IMR-90 (cell line): ENCODE measurements at regions not wholly inside any gene's neighbourhood (a gene's known extent, or its start where the extent isn't known, plus 50 kb on each side); places are given as distances from the start of the nearest gene placed in this dataset.

Source experiments
- ATAC-seq: fragments of 200-7000 bp; cut with Tn5 transposase; 2 replicates; pipeline ENCODE4 v1.9.1; 2020; ENCODE audit warnings: low read depth, mild to moderate bottlenecking, moderate library complexity
- BruUV-seq: library from RNA; stranded (reverse); fragments of 400-500 nt; replicated peaks from 2 replicates; lab custom pipeline; 2021; lab: Mats Ljungman, UMichigan
- CTCF ChIA-PET: fragments of 300-600 bp; formaldehyde crosslinking; extraction: SDS; loops from one replicate; lab custom pipeline; 2021; ENCODE audit warnings: antibody characterized with exemption; lab: Yijun Ruan, JAX
- POLR2A ChIA-PET: fragments of 300-600 bp; sonication (Branson Sonifier 250); formaldehyde crosslinking; loops from one replicate; lab custom pipeline; 2022; ENCODE audit warnings: antibody characterized with exemption; ENCODE audit not compliant: unreplicated experiment; lab: Charles Lee
- DNase-seq: peaks from one replicate; pipeline ENCODE4 v3.0.0; 2013
- H2AFZ ChIP-seq: replicated peaks from 2 replicates; pipeline ENCODE3; 2013; ENCODE audit warnings: low read length, mild to moderate bottlenecking; ENCODE audit not compliant: poor library complexity
- H2AK5ac ChIP-seq: 2 replicates; pipeline ENCODE4 v1.6.1; 2013; ENCODE audit warnings: low read depth, low read length, inconsistent platforms
- H2AK9ac ChIP-seq: replicated peaks from 2 replicates; pipeline ENCODE3; 2013; ENCODE audit warnings: mild to moderate bottlenecking, low read depth, low read length, moderate library complexity; ENCODE audit not compliant: poor library complexity
- H2BK120ac ChIP-seq: 2 replicates; pipeline ENCODE4 v1.6.1; 2013; ENCODE audit warnings: low read depth, low read length, inconsistent platforms
- H2BK15ac ChIP-seq: 3 replicates; pipeline ENCODE4 v1.6.1; 2013; ENCODE audit warnings: low read depth, low read length, inconsistent platforms
- H2BK20ac ChIP-seq: 2 replicates; pipeline ENCODE4 v1.6.1; 2013; ENCODE audit warnings: low read depth, mild to moderate bottlenecking, inconsistent platforms, low read length, moderate library complexity
- H2BK5ac ChIP-seq: 2 replicates; pipeline ENCODE4 v1.6.1; 2013; ENCODE audit warnings: mild to moderate bottlenecking, low read depth, low read length, inconsistent platforms; ENCODE audit not compliant: poor library complexity, severe bottlenecking
- H3K14ac ChIP-seq: replicated peaks from 2 replicates; pipeline ENCODE4 v1.6.1; 2013; ENCODE audit warnings: low read depth, low read length, inconsistent platforms
- H3K18ac ChIP-seq: 2 replicates; pipeline ENCODE4 v1.6.1; 2013; ENCODE audit warnings: low read depth, low read length, control low read depth
- H3K23ac ChIP-seq: 2 replicates; pipeline ENCODE4 v1.6.1; 2013; ENCODE audit warnings: low read depth, low read length, inconsistent platforms
- H3K27ac ChIP-seq: 2 replicates; pipeline ENCODE4 v1.5.1; 2013; ENCODE audit warnings: mild to moderate bottlenecking, control low read depth, low read length; ENCODE audit not compliant: insufficient read depth
- H3K27me3 ChIP-seq: 2 replicates; pipeline ENCODE4 v1.6.1; 2013; ENCODE audit warnings: low read length; ENCODE audit not compliant: control insufficient read depth, insufficient read depth
- H3K36me3 ChIP-seq: 2 replicates; pipeline ENCODE4 v1.6.1; 2013; ENCODE audit warnings: low read length, mixed read lengths; ENCODE audit not compliant: control insufficient read depth, insufficient read depth
- H3K4ac ChIP-seq: 2 replicates; pipeline ENCODE4 v1.6.1; 2013; ENCODE audit warnings: low read depth, low read length, inconsistent platforms
- H3K4me1 ChIP-seq: 2 replicates; pipeline ENCODE4 v1.6.1; 2013; ENCODE audit warnings: low read length, mixed read lengths; ENCODE audit not compliant: control insufficient read depth, insufficient read depth
- H3K4me2 ChIP-seq: 2 replicates; pipeline ENCODE4 v1.6.1; 2013; ENCODE audit warnings: low read depth, mild to moderate bottlenecking, control low read depth, low read length, moderate library complexity
- H3K4me3 ChIP-seq: 2 replicates; pipeline ENCODE4 v1.5.1; 2013; ENCODE audit warnings: low read depth, mild to moderate bottlenecking, control low read depth, low read length, moderate library complexity; ENCODE audit not compliant: insufficient read depth
- H3K56ac ChIP-seq: 2 replicates; pipeline ENCODE4 v1.6.1; 2013; ENCODE audit warnings: low read length, inconsistent platforms; ENCODE audit not compliant: insufficient read depth; ENCODE audit errors: extremely low read depth
- H3K79me1 ChIP-seq, 2 experiments: 2 replicates each; pipeline ENCODE4 v1.6.1; 2013; ENCODE audit warnings: low read length in 2 of 2, inconsistent platforms in 1 of 2, low read depth in 1 of 2
- H3K9ac ChIP-seq: 2 replicates; pipeline ENCODE4 v1.6.1; 2013; ENCODE audit warnings: low read depth, low read length, control low read depth
- H3K9me1 ChIP-seq: 2 replicates; pipeline ENCODE4 v1.6.1; 2013; ENCODE audit warnings: low read length, inconsistent platforms; ENCODE audit not compliant: insufficient read depth
- H3K9me3 ChIP-seq: 2 replicates; pipeline ENCODE4 v1.6.1; 2013; ENCODE audit warnings: low read length; ENCODE audit not compliant: control insufficient read depth, insufficient read depth
- H4K20me1 ChIP-seq: 2 replicates; pipeline ENCODE4 v1.6.1; 2013; ENCODE audit warnings: low read length, inconsistent platforms; ENCODE audit not compliant: insufficient read depth
- H4K5ac ChIP-seq: 2 replicates; pipeline ENCODE4 v1.6.1; 2013; ENCODE audit warnings: mild to moderate bottlenecking, low read depth, low read length, control low read depth
- H4K8ac ChIP-seq, 2 experiments: 2 replicates each; pipeline ENCODE4 v1.6.1; 2013; ENCODE audit warnings: low read depth in 2 of 2, low read length in 2 of 2, control low read depth in 1 of 2, inconsistent platforms in 1 of 2
- H4K91ac ChIP-seq: 2 replicates; pipeline ENCODE4 v1.6.1; 2013; ENCODE audit warnings: low read depth, low read length, inconsistent platforms; ENCODE audit not compliant: insufficient read depth
- FOS ChIP-seq: fragments of 150-350 bp; IDR thresholded peaks from 2 replicates; pipeline ENCODE4 v1.6.1; 2016; ENCODE audit warnings: low read depth, low read length
- NFE2L2 ChIP-seq: fragments of 150-350 bp; IDR thresholded peaks from 2 replicates; pipeline ENCODE4 v1.6.1; 2016; ENCODE audit warnings: low read depth, mild to moderate bottlenecking, low read length
- RAD21 ChIP-seq: IDR thresholded peaks from 2 replicates; pipeline ENCODE4 v1.6.1; 2012; ENCODE audit warnings: low read length, improper control_type of control experiment
- RFX5 ChIP-seq: IDR thresholded peaks from 2 replicates; pipeline ENCODE4 v1.8.0; 2012; ENCODE audit warnings: low read depth, mild to moderate bottlenecking, low read length, moderate library complexity
- WGBS, 2 experiments: methylation state at CpG; one replicate each; pipeline versions ENCODE4 v1.1.5 to v1.1.7; 2013; ENCODE audit warnings: missing lambda C conversion rate in 2 of 2; ENCODE audit not compliant: insufficient read length in 1 of 2; ENCODE audit errors: extremely low coverage in 2 of 2; 5-methylcytosine and 5-hydroxymethylcytosine counted together
- dilution Hi-C: fragments of 300-500 bp; cut with HindIII; formaldehyde crosslinking; loops from one replicate; pipeline ENCODE4 v1.14.3; 2018; ENCODE audit warnings: low sequenced_read_pairs; ENCODE audit not compliant: unreplicated experiment
- in situ Hi-C: fragments of 300-500 bp; cut with MboI; formaldehyde crosslinking; loops from 3 replicates; pipeline ENCODE4 v1.14.3; 2019; ENCODE audit warnings: low sequenced_read_pairs, inconsistent platforms, mixed read lengths
- intact Hi-C: fragments of 100-400 bp; cut with micrococcal nuclease; formaldehyde crosslinking; loops from 2 replicates; pipeline ENCODE4 v1.10.0; 2022
- TF ChIP-seq, protein P1 (sequence below): conservative IDR thresholded peaks from 2 replicates; pipeline ENCODE4 v1.5.1; 2012; ENCODE audit warnings: mild to moderate bottlenecking, low read depth, low read length, improper control_type of control experiment
- TF ChIP-seq, protein P2 (sequence below): fragments of 150-350 bp; IDR thresholded peaks from 2 replicates; pipeline ENCODE4 v1.6.1; 2016; ENCODE audit warnings: low read depth, mild to moderate bottlenecking, low read length, moderate library complexity, borderline replicate concordance

DNA sequence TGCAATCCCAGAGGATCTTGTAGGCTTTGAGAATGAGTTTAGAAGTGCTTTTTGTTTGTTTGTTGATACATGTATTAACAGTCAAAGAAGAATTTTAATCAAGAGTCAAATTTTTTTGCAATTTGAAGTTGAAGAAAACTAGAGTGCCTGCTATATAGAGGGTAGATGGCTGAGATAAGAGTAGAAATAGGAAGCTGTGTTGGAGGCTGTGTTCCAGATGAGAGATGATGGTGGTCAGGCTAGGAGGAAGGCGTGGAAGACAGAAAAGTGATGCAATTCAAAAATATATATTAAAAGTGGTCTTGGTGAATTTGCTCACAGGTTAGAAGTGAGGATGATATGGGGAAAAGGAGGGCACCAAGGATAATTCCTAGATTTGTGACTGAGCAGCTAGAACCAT lies 978.3 kb downstream of the BCL11A start:
- H3K27ac ChIP-seq = no peak overlapping the region
- no TSS peak for BruUV-seq
- CTCF ChIA-PET = no interaction called here
- no peak overlapping the region for H4K8ac ChIP-seq
- no peak overlapping the region for H3K23ac ChIP-seq
- no peak overlapping the region for H2BK5ac ChIP-seq
- H3K4me3 ChIP-seq = no peak overlapping the region
- H4K20me1 ChIP-seq = no peaks in the 10 kb centered on the region
- H3K9ac ChIP-seq = no peak overlapping the region
- DNase-seq (no peak), ATAC-seq (no peak)
- intact Hi-C loops (no loop called here), dilution Hi-C loops (no loop called here), in situ Hi-C loops (no loop called here)
- H2BK15ac ChIP-seq = no peak overlapping the region
- H3K4me2 ChIP-seq = no peak overlapping the region
- H3K36me3 ChIP-seq = no peaks in the 10 kb centered on the region
- POLR2A ChIA-PET = no interaction called here
- no peak overlapping the region for H2BK20ac ChIP-seq
- no peaks in the 10 kb centered on the region for H3K4me1 ChIP-seq
- no peak for TF ChIP-seq FOS
- TF ChIP-seq RFX5 = no peak
- TF ChIP-seq, protein P1, sequence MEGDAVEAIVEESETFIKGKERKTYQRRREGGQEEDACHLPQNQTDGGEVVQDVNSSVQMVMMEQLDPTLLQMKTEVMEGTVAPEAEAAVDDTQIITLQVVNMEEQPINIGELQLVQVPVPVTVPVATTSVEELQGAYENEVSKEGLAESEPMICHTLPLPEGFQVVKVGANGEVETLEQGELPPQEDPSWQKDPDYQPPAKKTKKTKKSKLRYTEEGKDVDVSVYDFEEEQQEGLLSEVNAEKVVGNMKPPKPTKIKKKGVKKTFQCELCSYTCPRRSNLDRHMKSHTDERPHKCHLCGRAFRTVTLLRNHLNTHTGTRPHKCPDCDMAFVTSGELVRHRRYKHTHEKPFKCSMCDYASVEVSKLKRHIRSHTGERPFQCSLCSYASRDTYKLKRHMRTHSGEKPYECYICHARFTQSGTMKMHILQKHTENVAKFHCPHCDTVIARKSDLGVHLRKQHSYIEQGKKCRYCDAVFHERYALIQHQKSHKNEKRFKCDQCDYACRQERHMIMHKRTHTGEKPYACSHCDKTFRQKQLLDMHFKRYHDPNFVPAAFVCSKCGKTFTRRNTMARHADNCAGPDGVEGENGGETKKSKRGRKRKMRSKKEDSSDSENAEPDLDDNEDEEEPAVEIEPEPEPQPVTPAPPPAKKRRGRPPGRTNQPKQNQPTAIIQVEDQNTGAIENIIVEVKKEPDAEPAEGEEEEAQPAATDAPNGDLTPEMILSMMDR = no peak
- TF ChIP-seq, protein P2, sequence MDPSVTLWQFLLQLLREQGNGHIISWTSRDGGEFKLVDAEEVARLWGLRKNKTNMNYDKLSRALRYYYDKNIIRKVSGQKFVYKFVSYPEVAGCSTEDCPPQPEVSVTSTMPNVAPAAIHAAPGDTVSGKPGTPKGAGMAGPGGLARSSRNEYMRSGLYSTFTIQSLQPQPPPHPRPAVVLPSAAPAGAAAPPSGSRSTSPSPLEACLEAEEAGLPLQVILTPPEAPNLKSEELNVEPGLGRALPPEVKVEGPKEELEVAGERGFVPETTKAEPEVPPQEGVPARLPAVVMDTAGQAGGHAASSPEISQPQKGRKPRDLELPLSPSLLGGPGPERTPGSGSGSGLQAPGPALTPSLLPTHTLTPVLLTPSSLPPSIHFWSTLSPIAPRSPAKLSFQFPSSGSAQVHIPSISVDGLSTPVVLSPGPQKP = no peak
- TF ChIP-seq RAD21 = no peak
- TF ChIP-seq NFE2L2 = no peak
- H3K79me1 ChIP-seq = no peaks in the 10 kb centered on the region
- H3K4ac ChIP-seq = no peak overlapping the region
- no peak overlapping the region for H2BK120ac ChIP-seq
- H4K91ac ChIP-seq = no peak overlapping the region
- no peak overlapping the region for H3K14ac ChIP-seq
- H4K5ac ChIP-seq = no peak overlapping the region
- no CpG with 5 or more reads among the region's 1 CpG for WGBS, 2 experiments
- no peak overlapping the region for H3K56ac ChIP-seq
- no peak overlapping the region for H2AFZ ChIP-seq
- H2AK9ac ChIP-seq = no peak overlapping the region
- H2AK5ac ChIP-seq = no peak overlapping the region
- H3K27me3 ChIP-seq = no peaks in the 10 kb centered on the region
- H3K18ac ChIP-seq = no peak overlapping the region
- no peaks in the 10 kb centered on the region for H3K9me3 ChIP-seq
- H3K9me1 ChIP-seq = no peaks in the 10 kb centered on the region
